ENCODE measurements at regions not wholly inside any gene's neighbourhood (a gene's known extent, or its start where the extent isn't known, plus 50 kb on each side); places are given as distances from the start of the nearest gene placed in this dataset.
A peak's percentile ranks its signal among the peaks of the same experiment; 100 is the strongest.
"Not testable (repeated sequence)": the region's sequence is repeated elsewhere in the genome, so short reads cannot be mapped to it uniquely, and the experiment has no call there.

GRCh38 chr20:57107208-57107607 is 159.2 kb downstream of the BMP7 start:
- no peak overlapping the region for H3K27ac Mint-ChIP-seq
- H3K27me3 Mint-ChIP-seq (ENCODE audit: low read depth): peaks cover 33% of the 10 kb centered on the region
- TF ChIP-seq CTCF (IDR thresholded peaks at IDR 0.05; ENCODE audit: unreplicated experiment in 3 of 3): no peak
- no peak overlapping the region for H3K4me3 Mint-ChIP-seq
- H3K9me3 Mint-ChIP-seq: no peaks in the 10 kb centered on the region
- H3K36me3 Mint-ChIP-seq (ENCODE audit: low read depth): no peaks in the 10 kb centered on the region
- H3K4me1 Mint-ChIP-seq: peaks cover 24% of the 10 kb centered on the region

GRCh38 chr20:57108218-57108617 is 158.2 kb downstream of the BMP7 start:
- TF ChIP-seq CTCF (IDR thresholded peaks at IDR 0.05; ENCODE audit: unreplicated experiment in 3 of 3): no peak
- H3K9me3 Mint-ChIP-seq: no peaks in the 10 kb centered on the region
- H3K36me3 Mint-ChIP-seq (ENCODE audit: low read depth): no peaks in the 10 kb centered on the region
- peaks cover 24% of the 10 kb centered on the region for H3K4me1 Mint-ChIP-seq
- H3K4me3 Mint-ChIP-seq: no peak overlapping the region
- H3K27ac Mint-ChIP-seq: peak overlapping the region in 2 of 3 experiments; percentile 6 to 29
- peaks cover 25% of the 10 kb centered on the region for H3K27me3 Mint-ChIP-seq (ENCODE audit: low read depth)

GRCh38 chr20:57108742-57109570 is 157.5 kb downstream of the BMP7 start:
- peaks cover 3% of the 10 kb centered on the region for H3K9me3 Mint-ChIP-seq
- peaks cover 25% of the 10 kb centered on the region for H3K27me3 Mint-ChIP-seq (ENCODE audit: low read depth)
- H3K27ac Mint-ChIP-seq: peak overlapping the region in 2 of 3 experiments; percentile 6 to 68
- H3K36me3 Mint-ChIP-seq (ENCODE audit: low read depth): peaks cover 2% of the 10 kb centered on the region
- H3K4me3 Mint-ChIP-seq: no peak overlapping the region
- no peak for TF ChIP-seq CTCF (IDR thresholded peaks at IDR 0.05; ENCODE audit: unreplicated experiment in 3 of 3)
- peaks cover 24% of the 10 kb centered on the region for H3K4me1 Mint-ChIP-seq

GRCh38 chr20:57109571-57109953 is 156.9 kb downstream of the BMP7 start:
- TF ChIP-seq CTCF (IDR thresholded peaks at IDR 0.05; ENCODE audit: unreplicated experiment in 3 of 3): no peak
- Mint-ChIP-seq H3K4me3 (no peak overlapping the region), H3K27me3 (ENCODE audit: low read depth) (peaks cover 21% of the 10 kb centered on the region), H3K9me3 (peaks cover 3% of the 10 kb centered on the region), H3K4me1 (peaks cover 24% of the 10 kb centered on the region), H3K36me3 (ENCODE audit: low read depth) (peaks cover 4% of the 10 kb centered on the region), H3K27ac (peak overlapping the region in 1 of 3 experiments; percentile 68)

GRCh38 chr20:57110121-57111027 is 156.1 kb downstream of the BMP7 start:
- H3K27ac Mint-ChIP-seq; H3K36me3 Mint-ChIP-seq (ENCODE audit: low read depth); H3K9me3 Mint-ChIP-seq; H3K4me3 Mint-ChIP-seq: not testable (repeated sequence)
- Mint-ChIP-seq H3K27me3 (ENCODE audit: low read depth) (peaks cover 17% of the 10 kb centered on the region), H3K4me1 (peaks cover 17% of the 10 kb centered on the region)

GRCh38 chr20:57111028-57111373 is 155.4 kb downstream of the BMP7 start:
- no peak for TF ChIP-seq CTCF (IDR thresholded peaks at IDR 0.05; ENCODE audit: unreplicated experiment in 3 of 3)
- Mint-ChIP-seq H3K9me3 (peaks cover 3% of the 10 kb centered on the region), H3K4me1 (peaks cover 17% of the 10 kb centered on the region), H3K27me3 (ENCODE audit: low read depth) (peaks cover 22% of the 10 kb centered on the region), H3K4me3 (no peak overlapping the region), H3K27ac (no peak overlapping the region), H3K36me3 (ENCODE audit: low read depth) (peaks cover 4% of the 10 kb centered on the region)

Data from nephron (organoid).